ENCODE measurements at regions not wholly inside any gene's neighbourhood (a gene's known extent, or its start where the extent isn't known, plus 50 kb on each side); places are given as distances from the start of the nearest gene placed in this dataset.
"Not testable (repeated sequence)": the region's sequence is repeated elsewhere in the genome, so short reads cannot be mapped to it uniquely, and the experiment has no call there.

GRCh38 chr17:13204607-13205237 lies 186.9 kb upstream of the ELAC2 start:
- DNase-seq, result no peak

GRCh38 chr17:13202835-13203234 lies 185.0 kb upstream of the ELAC2 start:
- DNase-seq, result no peak

GRCh38 chr17:13200671-13201070 lies 182.8 kb upstream of the ELAC2 start:
- no peak for DNase-seq

GRCh38 chr17:13199425-13199824 lies 181.6 kb upstream of the ELAC2 start:
- no peak for DNase-seq

- no peak for DNase-seq
Observed at GRCh38 chr17:13197586-13197985, 179.8 kb upstream of the ELAC2 start.

- DNase-seq, result no peak
Observed at GRCh38 chr17:13194887-13195286, 177.1 kb upstream of the ELAC2 start.

GRCh38 chr17:13182854-13183253 lies 165.0 kb upstream of the ELAC2 start:
- no peak for DNase-seq

- DNase-seq, result no peak
Observed at GRCh38 chr17:13182450-13182849, 164.6 kb upstream of the ELAC2 start.

GRCh38 chr17:13181683-13182082 lies 163.9 kb upstream of the ELAC2 start:
- no peak for DNase-seq

- DNase-seq, result no peak
Observed at GRCh38 chr17:13176436-13176835, 158.6 kb upstream of the ELAC2 start.

GRCh38 chr17:13171790-13172189 lies 154.0 kb upstream of the ELAC2 start:
- no peak for DNase-seq

GRCh38 chr17:13162361-13162760 lies 144.5 kb upstream of the ELAC2 start:
- no peak for DNase-seq

- DNase-seq, result no peak
Observed at GRCh38 chr17:13160790-13161189, 143.0 kb upstream of the ELAC2 start.

GRCh38 chr17:13160296-13160695 lies 142.5 kb upstream of the ELAC2 start:
- DNase-seq, result no peak

GRCh38 chr17:13158494-13159240 lies 140.8 kb upstream of the ELAC2 start:
- no peak for DNase-seq

GRCh38 chr17:13157656-13158055 lies 139.8 kb upstream of the ELAC2 start:
- DNase-seq, result no peak

GRCh38 chr17:13154930-13155329 lies 137.1 kb upstream of the ELAC2 start:
- no peak for DNase-seq

- no peak for DNase-seq
Observed at GRCh38 chr17:13154398-13154797, 136.6 kb upstream of the ELAC2 start.

- DNase-seq, result no peak
Observed at GRCh38 chr17:13153036-13153435, 135.2 kb upstream of the ELAC2 start.

- DNase-seq, result no peak
Observed at GRCh38 chr17:13152501-13152900, 134.7 kb upstream of the ELAC2 start.

- DNase-seq, result not testable (repeated sequence)
Observed at GRCh38 chr17:13150738-13151137, 132.9 kb upstream of the ELAC2 start.

- no peak for DNase-seq
Observed at GRCh38 chr17:13143001-13143400, 125.2 kb upstream of the ELAC2 start.

- DNase-seq, result no peak
Observed at GRCh38 chr17:13140750-13141149, 122.9 kb upstream of the ELAC2 start.

GRCh38 chr17:13135506-13135905 lies 117.7 kb upstream of the ELAC2 start:
- no peak for DNase-seq

- DNase-seq, result no peak
Observed at GRCh38 chr17:13134076-13134475, 116.2 kb upstream of the ELAC2 start.

All from activated CD8-positive, alpha-beta memory T cell treated with anti-CD3 and anti-CD28 coated beads, Interleukin-2, amount 50 U/mL, for 48 hours (primary cell).